HFF-Myc (cell line): ENCODE measurements at regions not wholly inside any gene's neighbourhood (a gene's known extent, or its start where the extent isn't known, plus 50 kb on each side); places are given as distances from the start of the nearest gene placed in this dataset.

Experiments
- DNase-seq: peaks from one replicate; pipeline ENCODE4 v3.0.0-alpha.2; 2011; ENCODE audit warnings: low read depth; ENCODE audit errors: extremely low read depth
- H3K4me3 ChIP-seq: replicated peaks from 2 replicates; pipeline ENCODE4 v1.5.1; 2011; ENCODE audit warnings: low read depth, mild to moderate bottlenecking, control low read depth, low read length
- TF ChIP-seq, protein P1 (sequence below): IDR thresholded peaks from 2 replicates; pipeline ENCODE4 v1.5.1; 2012; ENCODE audit warnings: mild to moderate bottlenecking, low read depth, low read length, control low read depth; ENCODE audit errors: missing control alignments

DNA sequence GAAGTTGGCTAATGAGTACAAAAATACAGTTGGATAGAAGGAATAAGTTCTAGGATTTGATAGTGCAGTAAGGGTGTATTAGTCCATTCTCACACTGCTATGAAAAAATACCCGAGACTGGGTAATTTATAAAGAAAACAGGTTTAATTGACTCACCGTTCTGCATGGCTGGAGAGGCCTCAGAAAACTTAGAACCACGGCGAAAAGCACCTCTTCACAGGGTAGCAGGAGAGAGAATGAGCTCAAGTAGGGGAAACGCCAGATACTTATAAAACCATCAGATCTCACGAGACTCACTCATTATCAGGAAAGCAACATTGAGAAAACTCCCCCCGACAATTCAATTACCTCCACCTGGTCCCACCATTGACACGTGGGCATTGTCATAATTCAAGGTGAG is 483.3 kb downstream of the TUSC7 start:
- TF ChIP-seq, protein P1, sequence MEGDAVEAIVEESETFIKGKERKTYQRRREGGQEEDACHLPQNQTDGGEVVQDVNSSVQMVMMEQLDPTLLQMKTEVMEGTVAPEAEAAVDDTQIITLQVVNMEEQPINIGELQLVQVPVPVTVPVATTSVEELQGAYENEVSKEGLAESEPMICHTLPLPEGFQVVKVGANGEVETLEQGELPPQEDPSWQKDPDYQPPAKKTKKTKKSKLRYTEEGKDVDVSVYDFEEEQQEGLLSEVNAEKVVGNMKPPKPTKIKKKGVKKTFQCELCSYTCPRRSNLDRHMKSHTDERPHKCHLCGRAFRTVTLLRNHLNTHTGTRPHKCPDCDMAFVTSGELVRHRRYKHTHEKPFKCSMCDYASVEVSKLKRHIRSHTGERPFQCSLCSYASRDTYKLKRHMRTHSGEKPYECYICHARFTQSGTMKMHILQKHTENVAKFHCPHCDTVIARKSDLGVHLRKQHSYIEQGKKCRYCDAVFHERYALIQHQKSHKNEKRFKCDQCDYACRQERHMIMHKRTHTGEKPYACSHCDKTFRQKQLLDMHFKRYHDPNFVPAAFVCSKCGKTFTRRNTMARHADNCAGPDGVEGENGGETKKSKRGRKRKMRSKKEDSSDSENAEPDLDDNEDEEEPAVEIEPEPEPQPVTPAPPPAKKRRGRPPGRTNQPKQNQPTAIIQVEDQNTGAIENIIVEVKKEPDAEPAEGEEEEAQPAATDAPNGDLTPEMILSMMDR: no peak
- DNase-seq: no peak

DNA sequence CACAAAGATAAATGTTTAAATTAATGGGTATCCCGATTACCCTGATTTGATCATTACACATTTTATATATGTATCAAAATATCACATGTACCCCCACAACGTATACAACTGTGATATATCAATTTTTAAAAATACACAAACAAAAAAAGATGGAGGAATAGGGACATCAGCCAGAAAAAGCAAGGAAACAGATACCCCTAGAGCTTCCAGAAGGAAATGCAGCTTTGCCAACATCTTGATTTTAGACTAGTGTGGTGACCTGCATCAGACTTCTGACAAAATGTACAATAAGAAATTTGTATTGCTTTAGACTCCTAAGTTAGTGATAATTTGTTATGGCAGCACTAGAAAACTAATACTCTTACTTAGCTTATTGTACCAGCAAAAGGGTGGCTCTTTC is 483.8 kb downstream of the TUSC7 start:
- TF ChIP-seq, protein P1: peak; percentile 49
- no peak for DNase-seq
- no peak overlapping the region for H3K4me3 ChIP-seq

More for the DNA sequence above, 483.3 kb downstream of the TUSC7 start:
- H3K4me3 ChIP-seq: no peak overlapping the region

DNA sequence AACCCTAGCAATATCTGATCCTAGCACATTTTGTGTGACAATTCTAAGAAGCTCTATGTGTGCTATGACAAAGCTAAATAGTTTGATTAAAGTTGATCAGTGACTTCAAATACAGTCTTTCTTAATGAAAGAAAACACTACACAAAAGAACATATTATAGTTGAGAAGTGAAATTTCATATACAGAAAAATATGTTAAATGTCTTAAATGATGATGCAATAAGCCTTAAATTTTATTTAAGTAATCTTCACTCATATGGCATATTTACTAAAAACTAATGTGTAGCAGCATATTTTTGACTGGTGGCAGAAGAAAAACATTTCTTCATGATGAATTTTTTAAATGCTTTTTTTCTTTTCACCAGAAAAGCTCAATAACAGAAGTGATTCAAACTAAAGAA is 485.5 kb downstream of the TUSC7 start:
- no peak for DNase-seq
- TF ChIP-seq, protein P1: no peak
- no peak overlapping the region for H3K4me3 ChIP-seq

DNA sequence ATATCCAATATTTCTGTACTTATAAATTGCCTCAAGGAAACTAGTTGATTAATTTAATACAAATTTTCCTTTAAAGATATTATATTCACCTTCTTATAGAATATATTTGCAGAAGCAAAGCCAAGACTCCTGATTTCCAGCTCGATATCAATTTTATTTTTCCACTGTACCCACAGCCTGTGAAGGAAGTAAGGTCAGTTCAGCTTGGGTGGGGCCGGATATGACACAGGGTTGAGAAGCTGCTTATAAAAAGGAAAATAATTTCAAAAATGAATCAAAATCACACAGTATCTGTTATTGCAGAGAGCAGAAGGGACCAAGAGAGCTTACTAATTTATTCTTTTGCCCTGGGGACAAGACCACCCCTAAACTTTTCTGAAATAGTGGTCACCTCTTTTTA is 491.4 kb downstream of the TUSC7 start:
- TF ChIP-seq, protein P1: no peak
- no peak overlapping the region for H3K4me3 ChIP-seq
- no peak for DNase-seq

DNA sequence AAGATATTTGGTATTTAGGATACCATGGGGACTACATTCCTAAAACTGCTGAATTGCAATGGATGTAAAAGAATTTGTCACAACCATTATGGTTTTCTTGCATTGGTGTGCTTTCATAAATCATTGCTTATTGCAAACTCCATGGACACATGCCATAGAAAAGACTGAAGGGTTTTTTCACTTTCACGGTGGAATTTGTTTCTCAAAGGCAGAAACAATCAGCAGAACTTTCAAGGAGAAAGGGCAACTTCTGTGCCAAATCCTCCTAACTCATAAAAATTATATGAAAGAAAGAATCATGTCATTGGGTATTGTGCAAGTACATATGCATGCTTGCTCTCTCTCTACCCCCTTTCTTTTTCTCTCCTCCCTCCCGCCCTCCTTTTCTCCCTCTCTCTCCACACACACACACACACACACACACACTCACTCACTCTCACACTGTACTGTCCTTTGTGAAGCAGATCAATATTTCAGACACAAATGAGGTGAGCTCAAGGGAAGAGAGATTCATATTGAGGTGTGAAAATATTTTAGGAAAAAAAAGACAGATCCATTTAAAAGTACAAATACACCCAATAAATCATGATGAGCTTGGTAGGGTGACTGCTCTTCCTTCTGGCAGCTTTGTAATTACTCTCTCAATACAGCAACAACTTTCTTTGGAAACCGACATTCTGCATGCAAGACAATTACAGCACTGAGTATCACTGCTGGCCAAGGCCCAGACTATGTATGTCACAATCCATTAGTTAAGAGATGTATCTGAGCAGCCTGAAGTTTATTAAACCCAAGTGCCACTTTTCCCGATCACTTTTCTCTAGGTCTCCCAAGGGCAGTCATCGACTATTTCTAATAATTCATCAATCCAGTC is 492.6 kb downstream of the TUSC7 start:
- H3K4me3 ChIP-seq: no peak overlapping the region
- no peak for DNase-seq
- TF ChIP-seq, protein P1: no peak

DNA sequence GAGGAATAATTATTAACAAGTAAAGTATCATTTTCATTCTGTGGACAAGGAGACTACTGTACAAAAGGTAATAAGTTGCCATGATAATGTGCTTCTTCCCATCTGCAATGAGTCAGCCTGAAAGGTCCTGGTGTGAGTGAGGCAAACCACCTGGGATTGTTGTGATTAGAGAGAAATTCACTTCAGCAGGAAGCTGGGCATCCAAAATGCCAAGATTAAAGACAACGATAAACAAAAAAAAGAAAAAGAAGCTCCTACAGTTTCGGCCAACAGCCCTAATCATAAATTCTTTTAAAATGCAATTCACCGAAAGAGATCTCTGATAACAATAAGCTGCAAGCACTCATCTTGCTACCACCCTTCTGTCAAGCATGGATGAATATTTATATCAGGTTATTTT is 507.8 kb downstream of the TUSC7 start:
- TF ChIP-seq, protein P1: no peak
- DNase-seq: no peak
- no peak overlapping the region for H3K4me3 ChIP-seq
